Loucy (cell line): ENCODE measurements at regions not wholly inside any gene's neighbourhood (a gene's known extent, or its start where the extent isn't known, plus 50 kb on each side); places are given as distances from the start of the nearest gene placed in this dataset.

Experiments used
- EZH2phosphoT487 ChIP-seq: fragments of 200-600 bp; IDR thresholded peaks from 2 replicates; pipeline ENCODE4 v1.6.1; 2018; ENCODE audit warnings: antibody characterized with exemption, mild to moderate bottlenecking, moderate library complexity, borderline replicate concordance
- TF ChIP-seq, protein P1 (sequence below): fragments of 200-600 bp; sonication (generic); conservative IDR thresholded peaks from 2 replicates; pipeline ENCODE4 v1.5.1; 2014; ENCODE audit warnings: mild to moderate bottlenecking, antibody characterized with exemption, low read length

GRCh38 chr13:76361868-76362267 is 524.3 kb downstream of the KCTD12 start:
- TF ChIP-seq, protein P1, sequence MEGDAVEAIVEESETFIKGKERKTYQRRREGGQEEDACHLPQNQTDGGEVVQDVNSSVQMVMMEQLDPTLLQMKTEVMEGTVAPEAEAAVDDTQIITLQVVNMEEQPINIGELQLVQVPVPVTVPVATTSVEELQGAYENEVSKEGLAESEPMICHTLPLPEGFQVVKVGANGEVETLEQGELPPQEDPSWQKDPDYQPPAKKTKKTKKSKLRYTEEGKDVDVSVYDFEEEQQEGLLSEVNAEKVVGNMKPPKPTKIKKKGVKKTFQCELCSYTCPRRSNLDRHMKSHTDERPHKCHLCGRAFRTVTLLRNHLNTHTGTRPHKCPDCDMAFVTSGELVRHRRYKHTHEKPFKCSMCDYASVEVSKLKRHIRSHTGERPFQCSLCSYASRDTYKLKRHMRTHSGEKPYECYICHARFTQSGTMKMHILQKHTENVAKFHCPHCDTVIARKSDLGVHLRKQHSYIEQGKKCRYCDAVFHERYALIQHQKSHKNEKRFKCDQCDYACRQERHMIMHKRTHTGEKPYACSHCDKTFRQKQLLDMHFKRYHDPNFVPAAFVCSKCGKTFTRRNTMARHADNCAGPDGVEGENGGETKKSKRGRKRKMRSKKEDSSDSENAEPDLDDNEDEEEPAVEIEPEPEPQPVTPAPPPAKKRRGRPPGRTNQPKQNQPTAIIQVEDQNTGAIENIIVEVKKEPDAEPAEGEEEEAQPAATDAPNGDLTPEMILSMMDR = no peak
- no peak for TF ChIP-seq EZH2phosphoT487
